GM21447 (cell line): ENCODE measurements at regions not wholly inside any gene's neighbourhood (a gene's known extent, or its start where the extent isn't known, plus 50 kb on each side); places are given as distances from the start of the nearest gene placed in this dataset.
A peak's percentile ranks its signal among the peaks of the same experiment; 100 is the strongest.

Source experiments
- ATAC-seq: cut with Tn5 transposase; IDR thresholded peaks from one replicate; pipeline ENCODE4 v1.9.1; 2021; ENCODE audit not compliant: unreplicated experiment

DNA sequence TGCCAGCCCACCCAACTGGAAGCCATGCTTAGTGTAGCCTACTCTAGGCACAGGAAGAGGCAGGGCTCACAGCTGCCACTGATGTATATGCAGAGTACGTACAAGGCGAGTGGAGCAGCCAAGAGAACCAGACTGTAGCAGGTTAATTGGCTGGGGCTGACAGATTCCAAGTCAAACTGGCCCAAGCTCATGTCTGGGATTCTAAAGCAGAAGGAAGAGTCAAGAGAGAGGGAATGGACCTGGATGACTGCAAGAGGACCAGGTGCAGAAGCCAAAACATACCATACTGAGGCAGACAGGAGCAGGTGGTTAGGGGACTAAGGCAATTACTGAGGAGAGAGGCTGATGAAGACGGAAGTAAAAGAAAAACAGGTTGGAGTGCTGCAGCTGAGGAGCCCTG is 51.3 kb upstream of the LRRN2 start:
- no peak for ATAC-seq

DNA sequence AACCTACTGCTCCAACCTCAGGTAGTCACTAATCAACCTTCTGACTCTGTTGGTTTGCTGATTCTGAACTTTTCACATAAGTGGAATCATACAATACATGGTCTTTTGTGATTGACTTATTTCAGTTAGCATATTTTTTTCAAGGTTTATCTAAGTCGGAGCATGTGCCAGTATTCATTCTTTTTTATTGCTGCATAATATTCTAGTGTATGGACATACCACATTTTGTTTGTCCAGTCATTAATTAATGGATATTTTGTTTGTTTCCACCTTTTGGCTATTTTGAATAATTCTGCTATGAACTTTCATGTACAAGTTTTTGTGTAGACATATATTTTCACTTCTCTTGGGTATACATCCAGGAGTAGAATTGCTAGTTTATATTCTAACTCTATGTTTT is 53.0 kb upstream of the LRRN2 start:
- no peak for ATAC-seq

DNA sequence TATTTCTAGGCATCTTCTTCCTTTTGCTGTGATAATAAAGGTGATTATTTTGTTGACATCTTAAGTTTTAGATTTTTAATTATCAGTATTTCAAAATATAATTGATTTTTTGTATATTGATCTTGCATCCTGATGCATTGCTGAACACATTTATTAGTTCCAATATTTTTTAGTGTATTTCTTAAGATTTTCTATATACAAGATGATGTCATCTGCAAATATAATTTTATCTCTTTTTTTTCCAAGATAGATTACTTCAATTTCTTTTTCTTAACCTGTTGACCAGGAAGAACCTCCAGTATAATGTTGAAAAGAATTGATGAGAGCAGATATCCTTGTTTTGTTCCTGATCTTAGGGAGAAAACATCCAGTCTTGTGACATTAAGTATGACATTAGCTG is 54.8 kb upstream of the LRRN2 start:
- ATAC-seq: no peak

DNA sequence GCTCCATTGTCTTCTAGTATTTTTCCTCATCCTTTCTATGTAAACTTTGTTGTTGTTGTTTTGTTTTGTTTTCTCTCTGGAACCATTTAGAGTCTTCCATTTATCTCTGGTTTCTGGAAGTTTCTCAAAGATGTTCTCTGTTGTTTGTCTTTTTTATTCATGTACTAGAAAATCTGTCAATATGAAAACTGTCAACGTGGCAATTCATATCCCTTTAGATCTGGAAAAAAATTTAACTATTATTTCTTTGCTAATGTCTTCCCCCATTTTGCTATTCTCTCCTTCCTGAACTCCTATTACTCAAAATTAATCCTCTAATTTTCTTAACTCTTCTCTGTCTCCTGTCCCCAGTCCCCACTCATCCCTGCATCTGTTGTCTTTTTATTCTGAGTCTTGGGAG is 55.9 kb upstream of the LRRN2 start:
- no peak for ATAC-seq

DNA sequence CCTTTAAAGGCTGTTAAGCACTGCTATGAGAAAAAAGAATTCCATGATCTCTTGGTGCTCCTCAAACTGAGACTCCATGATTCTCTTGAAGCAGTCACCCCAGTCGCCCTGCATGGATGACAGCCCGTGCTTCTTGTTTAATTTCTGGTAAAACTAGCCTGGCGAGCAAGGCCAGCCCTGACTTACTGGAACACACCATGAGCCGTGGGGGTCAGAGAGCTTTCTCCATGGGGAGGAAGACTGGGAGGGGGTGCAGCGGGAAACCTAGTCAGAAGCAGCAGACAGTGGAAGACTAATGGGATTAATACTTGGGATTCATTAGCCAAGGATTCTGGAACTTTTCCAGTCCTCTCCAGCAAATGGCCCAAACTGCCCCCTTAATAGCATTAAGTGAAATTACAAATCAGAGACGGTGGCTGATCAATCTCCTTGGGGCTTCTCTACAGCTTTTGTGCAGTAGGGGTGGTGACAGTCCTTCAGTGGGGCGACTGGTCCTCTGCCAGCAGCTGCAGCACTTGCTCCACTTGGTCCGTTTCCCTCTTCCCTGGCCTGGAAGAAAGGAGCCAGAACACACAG is 57.2 kb upstream of the LRRN2 start:
- no peak for ATAC-seq

DNA sequence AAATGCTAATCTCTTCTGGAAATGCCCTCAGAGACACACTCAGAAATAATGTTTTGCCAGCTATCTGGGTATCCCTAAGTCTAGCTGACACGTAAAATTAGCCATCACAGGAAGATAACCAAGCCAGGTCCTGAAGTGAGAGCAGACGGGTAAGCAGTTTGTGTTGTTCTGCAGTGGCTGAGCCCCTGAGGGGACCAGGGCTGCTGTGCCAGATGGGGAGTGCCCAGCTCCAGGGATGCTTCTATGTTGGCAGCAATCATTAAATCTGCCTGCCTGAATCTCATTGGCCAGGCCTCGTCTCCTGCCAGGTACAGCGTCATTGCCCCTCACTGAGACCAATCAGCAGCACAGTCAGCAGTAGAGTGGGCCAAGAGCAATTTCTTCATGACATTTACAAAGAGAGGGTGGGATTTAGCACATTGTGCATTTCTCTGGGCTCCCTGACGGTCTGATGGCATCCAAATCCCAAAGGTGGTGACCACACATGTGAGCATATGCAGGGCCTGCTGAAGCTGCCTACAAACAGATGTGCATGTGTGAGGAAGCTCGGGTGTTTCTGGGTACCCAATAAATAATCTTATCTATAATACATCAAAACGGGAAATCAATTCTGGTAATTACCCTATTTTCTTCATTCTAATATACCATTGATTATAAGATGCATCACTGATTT is 58.7 kb upstream of the LRRN2 start:
- no peak for ATAC-seq

DNA sequence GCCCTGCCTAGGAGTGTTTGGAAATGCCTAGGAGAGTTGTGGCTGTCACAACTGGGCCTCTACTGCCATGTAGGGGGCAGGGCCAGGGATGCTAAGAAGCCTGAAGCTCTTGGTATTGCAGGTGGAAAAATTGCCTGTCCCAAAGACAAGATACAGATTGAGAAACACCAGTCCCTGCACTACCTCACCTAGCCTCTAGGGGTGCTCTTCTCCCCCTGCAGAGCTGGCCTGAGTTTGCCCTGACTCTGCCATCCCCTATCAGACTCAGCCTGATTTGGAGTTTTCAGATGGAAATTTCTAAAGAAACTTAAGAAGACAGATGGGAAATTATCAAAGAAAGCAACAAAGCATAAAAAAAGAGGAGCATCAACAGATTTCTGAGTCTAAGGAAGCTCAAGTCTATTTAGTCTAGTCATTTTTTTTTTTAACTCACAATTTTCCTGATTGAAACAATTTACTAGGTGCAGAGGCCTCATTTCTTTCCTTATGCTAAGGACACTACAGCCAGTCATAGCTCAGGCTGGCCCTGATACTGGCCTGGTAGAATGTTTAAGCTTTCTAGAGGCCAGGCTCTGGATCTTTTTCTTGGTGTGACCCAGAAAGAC is 61.4 kb upstream of the LRRN2 start:
- no peak for ATAC-seq

DNA sequence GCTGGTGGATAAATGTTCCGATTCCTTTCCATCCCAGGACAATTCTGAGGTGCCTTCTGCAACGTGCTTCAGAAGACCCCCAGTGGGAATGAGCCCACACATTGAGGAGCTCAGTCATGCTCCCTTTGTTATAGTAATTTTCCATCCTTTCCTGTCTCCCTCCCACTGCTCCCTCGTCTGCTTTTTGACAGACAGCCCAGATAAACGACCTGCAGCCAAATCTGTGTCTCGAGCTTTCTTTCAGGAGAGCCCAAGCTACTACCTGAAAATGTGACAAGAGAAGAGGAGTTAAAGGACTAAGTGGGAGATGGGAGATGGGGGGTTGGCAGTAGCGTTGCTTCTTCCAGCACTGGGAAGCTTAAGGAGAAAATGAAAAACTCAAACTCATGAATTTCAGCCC is 65.9 kb upstream of the LRRN2 start:
- no peak for ATAC-seq

DNA sequence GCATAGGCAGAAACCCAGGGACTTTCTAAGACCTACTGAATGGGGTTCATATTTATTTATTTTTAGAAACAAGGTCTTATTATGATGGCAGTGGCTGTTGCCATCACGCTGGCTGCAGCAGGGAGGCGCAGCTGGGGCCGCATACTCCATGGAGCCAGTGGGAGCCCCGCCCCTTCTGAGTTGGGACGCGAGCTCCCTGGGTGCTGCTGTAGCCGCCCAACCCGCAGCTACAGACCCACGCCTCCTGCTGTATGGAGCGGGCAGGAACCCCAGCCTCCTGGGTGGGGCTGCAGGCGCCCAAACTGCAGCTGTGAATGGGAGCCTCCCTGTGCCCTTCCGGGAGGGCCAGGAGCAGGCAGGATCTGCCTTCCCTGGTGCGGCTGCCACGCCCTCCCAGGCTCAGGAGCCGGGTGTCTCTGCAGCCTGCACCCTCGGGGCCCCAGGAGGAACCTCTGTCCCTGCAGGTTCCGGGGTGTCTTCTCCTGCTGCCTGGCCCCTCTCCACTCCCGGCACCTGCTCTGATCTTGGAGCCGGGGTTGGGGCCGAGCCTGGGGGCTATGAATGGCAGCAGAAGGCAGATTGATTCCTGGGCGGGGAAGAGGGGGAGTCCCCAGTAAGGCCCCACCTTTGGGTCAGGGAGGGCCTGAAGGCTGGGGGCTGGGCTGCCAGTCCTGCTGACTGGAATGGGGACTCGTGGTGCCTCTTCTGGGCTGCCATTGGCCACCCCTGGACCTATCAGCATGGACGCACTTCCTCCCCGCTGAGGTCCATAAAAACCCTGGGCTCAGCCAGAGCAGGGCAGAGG is 66.5 kb upstream of the LRRN2 start:
- no peak for ATAC-seq

DNA sequence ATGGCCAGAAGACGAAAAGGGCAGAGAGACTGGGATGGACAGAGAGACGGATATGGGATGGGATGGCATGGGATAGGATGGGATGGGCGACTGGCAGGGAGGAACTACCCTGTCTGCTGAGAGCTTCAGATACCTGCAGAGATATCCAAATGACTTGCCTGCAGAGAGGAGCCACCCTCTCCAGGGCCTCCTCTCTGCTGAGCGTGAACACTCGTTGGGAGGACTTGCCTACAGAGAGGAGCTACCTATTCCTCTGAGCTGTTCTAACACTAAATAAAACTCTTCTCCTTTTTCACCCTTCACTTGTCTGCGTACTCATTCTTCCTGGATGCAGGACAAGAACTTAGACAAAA is 67.1 kb upstream of the LRRN2 start:
- no peak for ATAC-seq

DNA sequence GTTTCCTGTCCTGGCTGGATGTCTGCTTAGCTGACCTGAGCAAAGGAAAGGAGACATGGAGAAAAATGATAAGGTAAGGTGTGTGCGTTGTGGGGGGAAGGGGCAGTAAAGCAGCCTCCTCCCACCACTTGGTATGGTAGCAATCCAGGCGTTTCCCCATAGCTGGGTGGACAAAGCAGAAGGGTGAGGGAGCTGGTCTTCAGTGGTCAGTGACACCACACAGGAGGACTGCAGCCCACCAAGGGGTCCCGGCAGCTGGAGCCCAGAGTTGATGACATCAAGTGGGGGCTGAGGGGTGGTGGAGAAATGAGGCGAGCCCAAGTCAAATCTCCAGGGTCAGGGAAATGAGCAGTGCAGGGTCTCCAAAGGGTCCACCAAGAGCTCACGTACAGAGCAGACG is 69.3 kb upstream of the LRRN2 start:
- no peak for ATAC-seq

DNA sequence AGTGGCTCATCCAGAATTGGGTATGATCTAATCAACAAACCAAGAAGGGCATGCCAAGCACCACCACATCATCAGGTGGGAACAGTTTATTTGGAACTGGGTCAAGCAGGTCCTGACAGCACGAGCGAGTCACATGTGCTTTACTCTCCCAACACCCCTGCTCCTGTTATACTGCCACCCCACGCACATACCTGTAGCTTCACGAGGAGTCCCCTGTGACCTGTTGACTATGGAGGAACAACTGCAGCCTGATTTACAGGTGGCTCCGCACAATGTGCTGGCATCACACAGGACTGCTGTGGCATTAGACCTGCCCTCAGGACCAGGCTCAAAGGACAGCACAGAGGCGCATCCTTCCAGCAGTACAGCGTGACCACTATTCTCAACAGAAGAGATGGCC is 70.8 kb upstream of the LRRN2 start:
- no peak for ATAC-seq

DNA sequence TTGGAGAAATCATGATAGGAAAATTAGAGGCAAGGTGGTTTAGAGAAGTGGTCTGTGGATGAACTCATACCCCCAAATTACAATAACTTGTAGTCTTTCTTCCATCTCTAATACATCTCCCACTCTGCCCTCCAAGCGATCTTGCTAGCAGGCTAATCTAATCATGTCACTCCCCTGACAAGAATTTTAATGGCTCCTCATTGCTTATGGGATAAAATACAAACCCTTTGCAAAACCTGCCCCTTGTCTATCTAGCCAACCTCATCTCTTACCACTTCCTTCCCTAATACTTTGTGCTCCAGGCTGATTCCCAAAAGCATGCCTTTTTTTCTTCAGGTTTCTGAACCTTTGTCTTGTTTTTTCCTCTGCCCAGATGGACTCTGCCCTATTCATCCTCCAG is 71.3 kb upstream of the LRRN2 start:
- ATAC-seq: no peak

DNA sequence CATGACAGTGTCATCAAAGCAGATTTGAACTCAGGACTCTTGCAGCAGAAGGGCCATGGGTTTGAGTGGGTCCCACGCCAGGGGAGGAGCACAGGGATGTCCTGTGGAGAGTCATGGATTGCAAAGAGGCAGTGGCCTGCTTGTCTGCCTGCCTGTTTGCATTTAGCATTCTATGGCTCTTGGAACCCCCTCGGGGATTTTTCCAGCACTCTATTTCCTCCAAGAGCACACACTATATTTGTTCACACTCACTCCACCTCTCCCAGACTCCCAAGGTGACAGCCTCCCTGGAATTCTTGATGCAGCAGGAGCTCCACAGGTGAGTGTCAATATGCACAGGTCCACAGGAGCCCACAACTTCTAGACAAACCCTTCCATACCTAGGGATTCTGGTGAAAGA is 73.1 kb upstream of the LRRN2 start:
- ATAC-seq: no peak

DNA sequence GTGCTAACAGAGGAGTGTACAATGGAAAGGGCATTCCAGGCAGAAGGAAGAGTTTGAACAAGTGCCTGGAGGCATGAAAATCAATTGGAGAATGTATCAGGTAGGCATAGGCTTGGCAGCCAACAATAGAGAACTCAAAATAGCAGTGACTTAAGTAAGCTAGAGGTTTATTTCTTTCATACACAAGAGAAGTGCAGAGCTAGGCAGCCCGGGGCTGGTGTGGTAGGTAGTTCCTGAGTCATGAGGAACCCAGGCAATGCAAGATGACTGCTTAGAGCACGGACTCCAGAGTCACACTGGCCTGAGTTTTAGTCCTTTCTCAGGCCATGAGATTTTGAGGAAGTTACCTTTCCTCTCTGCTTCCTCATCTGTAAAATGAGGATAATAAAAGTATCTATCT is 74.8 kb upstream of the LRRN2 start:
- no peak for ATAC-seq

DNA sequence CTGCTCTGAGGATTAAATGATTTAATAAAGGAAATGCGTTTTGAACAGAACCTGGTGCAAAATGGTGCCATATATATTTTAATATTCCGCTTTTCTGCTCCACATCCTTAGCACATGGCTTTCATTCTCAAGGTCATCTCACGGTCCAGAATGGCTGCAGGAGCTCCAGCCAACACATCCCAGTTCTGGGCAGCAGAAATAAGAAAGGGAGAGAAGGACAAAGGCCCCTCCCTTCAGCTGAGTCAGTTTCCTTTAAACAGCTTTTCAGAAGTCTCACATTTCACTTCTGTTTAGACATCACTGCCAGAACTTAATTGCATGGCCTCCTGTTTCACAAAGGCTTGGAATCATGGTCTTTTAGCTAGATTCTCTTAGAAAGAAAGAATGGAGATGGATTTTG is 75.2 kb upstream of the LRRN2 start:
- no peak for ATAC-seq

DNA sequence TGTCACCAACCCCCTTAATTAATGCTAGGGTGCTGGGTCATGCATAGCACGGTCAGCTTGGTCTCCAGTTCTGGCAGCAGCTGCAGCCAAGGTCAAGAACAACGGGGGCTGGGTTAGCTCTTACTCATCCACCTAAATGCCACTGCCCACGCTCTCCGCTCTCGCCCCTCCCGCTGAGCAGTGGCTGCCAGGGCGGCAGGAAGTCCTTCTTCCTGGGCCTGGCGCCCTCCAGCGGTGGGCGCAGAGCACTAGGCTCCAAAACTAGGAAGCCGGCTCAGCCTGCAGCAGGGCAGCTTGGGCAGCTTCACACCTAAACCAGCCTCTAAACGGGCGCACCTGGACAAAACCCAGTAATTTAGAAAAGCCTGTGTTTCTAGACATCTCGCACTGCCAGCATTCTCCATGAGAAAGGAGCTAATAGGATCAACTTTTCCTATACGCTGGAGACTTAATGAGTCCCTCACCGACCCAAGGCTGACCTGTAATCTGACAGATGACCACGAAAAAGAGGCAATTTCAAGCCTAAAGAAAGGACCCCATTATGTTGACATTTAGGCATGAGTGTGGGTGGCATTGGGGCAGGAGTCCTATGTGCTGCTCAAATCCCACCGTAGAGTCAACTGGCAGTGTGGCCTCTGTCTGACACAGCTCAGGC is 78.4 kb upstream of the LRRN2 start:
- peak; percentile 87 for ATAC-seq

DNA sequence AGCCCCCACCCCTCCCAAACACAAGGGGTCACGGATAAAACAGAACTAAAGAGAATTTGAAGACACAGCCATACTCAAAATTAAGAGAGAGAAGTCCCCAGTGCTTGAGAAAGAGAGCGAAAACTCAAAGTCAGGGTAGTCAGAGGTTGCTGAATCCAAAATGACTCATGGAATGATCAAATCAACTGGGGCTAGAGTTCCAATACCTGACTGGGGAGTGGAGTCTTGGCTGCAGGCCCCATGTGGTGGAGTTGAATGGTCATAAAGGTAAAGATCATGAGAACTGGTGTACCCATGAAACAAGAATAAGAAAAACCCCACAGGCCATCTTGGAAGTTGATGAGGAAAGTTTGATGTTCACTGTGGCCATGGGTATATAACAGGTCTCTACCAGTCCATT is 84.5 kb upstream of the LRRN2 start:
- no peak for ATAC-seq

DNA sequence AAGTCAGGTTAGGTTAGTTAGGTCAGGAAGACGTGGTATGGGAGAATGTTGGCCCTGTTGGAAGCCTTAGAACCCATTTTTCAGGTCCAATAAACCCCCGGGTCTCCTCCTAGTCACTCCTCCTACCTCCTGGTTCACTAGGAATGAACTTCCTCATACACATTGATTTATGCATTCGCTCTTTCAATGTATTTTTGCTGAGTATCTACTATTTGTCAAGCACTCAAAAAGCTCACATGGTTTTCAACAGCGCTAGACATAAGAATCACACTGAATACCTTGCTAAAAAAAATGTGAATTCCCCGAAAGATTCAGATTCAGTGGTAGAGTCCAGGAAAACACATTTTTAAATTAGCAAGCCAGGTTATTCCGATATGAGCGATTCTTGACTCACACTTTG is 85.8 kb upstream of the LRRN2 start:
- no peak for ATAC-seq

DNA sequence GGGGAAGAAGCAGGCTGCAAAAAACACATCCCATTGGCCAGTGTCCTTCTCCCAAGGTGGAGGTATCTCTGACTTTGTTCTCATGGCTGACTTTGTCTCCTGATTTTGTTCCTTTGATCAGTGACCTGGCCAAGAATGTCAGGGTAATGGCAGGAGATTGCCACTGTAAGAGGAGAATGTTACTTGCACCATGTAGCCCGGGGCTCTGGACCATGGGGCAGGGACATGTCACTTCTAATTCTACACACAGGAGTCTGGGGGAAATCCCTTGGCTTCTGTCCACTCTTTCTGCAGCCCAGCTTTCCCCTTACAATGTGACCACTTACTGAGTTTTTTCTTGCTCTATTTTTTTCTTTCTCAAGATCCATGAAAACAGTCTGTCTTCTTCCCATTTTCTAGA is 87.7 kb upstream of the LRRN2 start:
- ATAC-seq: no peak

DNA sequence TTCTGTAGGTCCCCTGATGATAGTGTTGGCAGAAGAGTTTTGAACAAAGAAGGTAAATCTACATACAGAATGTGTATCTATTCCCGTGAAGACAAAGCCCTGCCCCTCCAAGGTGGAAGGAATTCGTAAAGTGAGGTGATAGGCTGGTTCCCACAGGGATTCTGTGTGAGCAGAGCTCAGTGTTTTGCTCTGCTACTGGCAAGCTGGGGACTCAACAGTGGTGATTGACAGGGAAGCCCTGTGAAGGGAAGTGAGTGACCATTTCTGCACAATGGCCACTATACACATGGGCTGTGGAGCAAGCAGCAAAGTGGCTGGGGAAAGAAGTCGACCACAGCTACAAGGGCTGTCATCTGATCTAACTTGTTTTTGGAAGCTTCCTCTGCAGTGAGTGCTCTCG is 90.0 kb upstream of the LRRN2 start:
- ATAC-seq: no peak

DNA sequence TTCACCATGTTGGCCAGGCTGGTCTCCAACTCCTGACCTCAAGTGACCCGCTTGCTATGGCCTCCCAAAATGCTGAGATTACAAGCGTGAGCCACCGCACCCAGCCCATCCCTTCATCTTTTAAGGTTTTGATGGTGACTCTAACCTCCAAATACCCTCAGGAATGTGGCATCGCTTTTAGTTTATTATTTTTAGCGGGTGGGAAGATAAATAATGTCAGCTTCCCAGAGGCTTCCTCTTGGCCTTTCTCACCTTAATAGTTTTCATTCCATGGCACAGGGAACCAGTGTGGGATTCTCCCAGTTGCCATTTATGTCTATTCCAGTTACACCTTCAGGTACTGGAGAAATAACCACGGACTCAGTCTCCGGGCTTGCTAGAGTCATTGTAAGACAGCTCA is 92.1 kb upstream of the LRRN2 start:
- ATAC-seq: no peak
